ENCODE measurements at regions not wholly inside any gene's neighbourhood (a gene's known extent, or its start where the extent isn't known, plus 50 kb on each side); places are given as distances from the start of the nearest gene placed in this dataset.

- peak; percentile 68 for DNase-seq (ENCODE audit: low read depth)
- no peak overlapping the region for H3K4me3 ChIP-seq (ENCODE audit: low read depth, low read length)
- TF ChIP-seq CTCF (IDR thresholded peaks at IDR 0.05; ENCODE audit: low read depth, low read length) (no peak), MYC (IDR thresholded peaks at IDR 0.05; ENCODE audit: low read depth, low read length) (no peak), MAX (IDR thresholded peaks at IDR 0.05; ENCODE audit: low read depth, low read length) (no peak), POLR2A (IDR thresholded peaks at IDR 0.05; ENCODE audit: extremely low read depth, insufficient read length) (no peak)
Observed at GRCh38 chr1:230509281-230509977, 83.3 kb upstream of the PGBD5 start.

GRCh38 chr1:230507666-230508402 lies 81.7 kb upstream of the PGBD5 start:
- TF ChIP-seq CTCF (IDR thresholded peaks at IDR 0.05; ENCODE audit: low read depth, low read length) (no peak), MYC (IDR thresholded peaks at IDR 0.05; ENCODE audit: low read depth, low read length) (no peak)
- no peak overlapping the region for H3K4me3 ChIP-seq (ENCODE audit: low read depth, low read length)
- DNase-seq (ENCODE audit: low read depth): no peak

GRCh38 chr1:230507236-230507635 lies 81.1 kb upstream of the PGBD5 start:
- H3K4me3 ChIP-seq (ENCODE audit: low read depth, low read length): no peak overlapping the region
- TF ChIP-seq MYC (IDR thresholded peaks at IDR 0.05; ENCODE audit: low read depth, low read length): no peak
- TF ChIP-seq CTCF (IDR thresholded peaks at IDR 0.05; ENCODE audit: low read depth, low read length): no peak
- no peak for TF ChIP-seq MAX (IDR thresholded peaks at IDR 0.05; ENCODE audit: low read depth, low read length)
- TF ChIP-seq POLR2A (IDR thresholded peaks at IDR 0.05; ENCODE audit: extremely low read depth, insufficient read length): no peak
- no peak for DNase-seq (ENCODE audit: low read depth)

GRCh38 chr1:230506451-230506850 lies 80.3 kb upstream of the PGBD5 start:
- no peak overlapping the region for H3K4me3 ChIP-seq (ENCODE audit: low read depth, low read length)
- DNase-seq (ENCODE audit: low read depth): no peak
- no peak for TF ChIP-seq MAX (IDR thresholded peaks at IDR 0.05; ENCODE audit: low read depth, low read length)
- TF ChIP-seq CTCF (IDR thresholded peaks at IDR 0.05; ENCODE audit: low read depth, low read length): no peak
- no peak for TF ChIP-seq MYC (IDR thresholded peaks at IDR 0.05; ENCODE audit: low read depth, low read length)
- no peak for TF ChIP-seq POLR2A (IDR thresholded peaks at IDR 0.05; ENCODE audit: extremely low read depth, insufficient read length)

- DNase-seq (ENCODE audit: low read depth): no peak
- TF ChIP-seq MYC (IDR thresholded peaks at IDR 0.05; ENCODE audit: low read depth, low read length): no peak
- TF ChIP-seq MAX (IDR thresholded peaks at IDR 0.05; ENCODE audit: low read depth, low read length): no peak
- no peak for TF ChIP-seq POLR2A (IDR thresholded peaks at IDR 0.05; ENCODE audit: extremely low read depth, insufficient read length)
- no peak for TF ChIP-seq CTCF (IDR thresholded peaks at IDR 0.05; ENCODE audit: low read depth, low read length)
- no peak overlapping the region for H3K4me3 ChIP-seq (ENCODE audit: low read depth, low read length)
Observed at GRCh38 chr1:230504310-230504709, 78.2 kb upstream of the PGBD5 start.
